AG09319 (cell line): ENCODE measurements at regions not wholly inside any gene's neighbourhood (a gene's known extent, or its start where the extent isn't known, plus 50 kb on each side); places are given as distances from the start of the nearest gene placed in this dataset.

Source experiments
- DNase-seq: peaks from one replicate; pipeline ENCODE4 v3.0.0-alpha.2; 2010; ENCODE audit warnings: low read depth; ENCODE audit errors: extremely low read depth
- TF ChIP-seq, protein P1 (sequence below): IDR thresholded peaks from 2 replicates; pipeline ENCODE4 v1.5.1; 2011; ENCODE audit warnings: low read depth, mild to moderate bottlenecking, inconsistent platforms, low read length, moderate library complexity

- TF ChIP-seq, protein P1, sequence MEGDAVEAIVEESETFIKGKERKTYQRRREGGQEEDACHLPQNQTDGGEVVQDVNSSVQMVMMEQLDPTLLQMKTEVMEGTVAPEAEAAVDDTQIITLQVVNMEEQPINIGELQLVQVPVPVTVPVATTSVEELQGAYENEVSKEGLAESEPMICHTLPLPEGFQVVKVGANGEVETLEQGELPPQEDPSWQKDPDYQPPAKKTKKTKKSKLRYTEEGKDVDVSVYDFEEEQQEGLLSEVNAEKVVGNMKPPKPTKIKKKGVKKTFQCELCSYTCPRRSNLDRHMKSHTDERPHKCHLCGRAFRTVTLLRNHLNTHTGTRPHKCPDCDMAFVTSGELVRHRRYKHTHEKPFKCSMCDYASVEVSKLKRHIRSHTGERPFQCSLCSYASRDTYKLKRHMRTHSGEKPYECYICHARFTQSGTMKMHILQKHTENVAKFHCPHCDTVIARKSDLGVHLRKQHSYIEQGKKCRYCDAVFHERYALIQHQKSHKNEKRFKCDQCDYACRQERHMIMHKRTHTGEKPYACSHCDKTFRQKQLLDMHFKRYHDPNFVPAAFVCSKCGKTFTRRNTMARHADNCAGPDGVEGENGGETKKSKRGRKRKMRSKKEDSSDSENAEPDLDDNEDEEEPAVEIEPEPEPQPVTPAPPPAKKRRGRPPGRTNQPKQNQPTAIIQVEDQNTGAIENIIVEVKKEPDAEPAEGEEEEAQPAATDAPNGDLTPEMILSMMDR: no peak
- no peak for DNase-seq
Observed at GRCh38 chr2:84084856-84085255, 374.2 kb downstream of the SUCLG1 start.

DNA sequence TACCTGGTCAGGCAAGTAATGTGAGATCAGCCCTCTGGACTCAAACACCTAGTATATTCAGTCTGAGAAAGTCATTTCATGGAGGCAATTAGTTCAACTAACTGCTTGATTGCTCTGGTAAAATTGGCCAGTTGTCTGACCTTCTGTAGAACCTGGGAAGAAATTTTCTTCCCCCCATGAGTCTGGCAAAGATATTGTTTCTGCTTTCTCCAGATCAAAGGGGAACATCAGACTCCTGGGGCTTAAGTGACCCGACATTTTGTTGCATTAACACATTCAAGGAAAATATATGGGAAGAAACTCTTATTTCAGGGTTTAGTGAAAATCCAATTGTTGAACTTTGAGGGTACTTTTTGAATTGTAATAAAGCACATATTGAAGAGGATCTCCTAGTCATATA lies 375.1 kb downstream of the SUCLG1 start:
- TF ChIP-seq, protein P1: no peak
- no peak for DNase-seq

DNA sequence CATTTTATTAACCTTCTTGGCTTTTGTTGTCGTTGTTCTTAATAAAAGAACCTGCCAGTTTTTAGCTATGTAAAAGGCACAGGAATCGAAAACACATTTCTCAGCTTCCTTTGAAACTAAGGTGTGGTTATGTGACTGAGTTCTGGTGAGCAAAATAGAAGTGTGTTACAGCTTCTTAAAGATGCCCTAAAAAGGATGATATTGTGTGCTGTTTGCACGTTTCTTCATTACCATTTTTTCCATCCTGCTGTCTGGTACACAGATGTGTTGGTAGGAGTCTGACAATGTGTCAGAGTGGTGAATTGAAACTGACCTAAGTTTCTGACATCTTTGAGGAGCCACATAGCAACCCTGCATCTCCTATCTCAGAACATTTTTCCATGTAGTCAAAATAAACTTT lies 380.6 kb downstream of the SUCLG1 start:
- TF ChIP-seq, protein P1: no peak
- no peak for DNase-seq

- no peak for DNase-seq
- TF ChIP-seq, protein P1: no peak
Observed at GRCh38 chr2:84077496-84077895, 381.6 kb downstream of the SUCLG1 start.

GRCh38 chr2:84071050-84071449 lies 388.0 kb downstream of the SUCLG1 start:
- DNase-seq: no peak
- TF ChIP-seq, protein P1: no peak

DNA sequence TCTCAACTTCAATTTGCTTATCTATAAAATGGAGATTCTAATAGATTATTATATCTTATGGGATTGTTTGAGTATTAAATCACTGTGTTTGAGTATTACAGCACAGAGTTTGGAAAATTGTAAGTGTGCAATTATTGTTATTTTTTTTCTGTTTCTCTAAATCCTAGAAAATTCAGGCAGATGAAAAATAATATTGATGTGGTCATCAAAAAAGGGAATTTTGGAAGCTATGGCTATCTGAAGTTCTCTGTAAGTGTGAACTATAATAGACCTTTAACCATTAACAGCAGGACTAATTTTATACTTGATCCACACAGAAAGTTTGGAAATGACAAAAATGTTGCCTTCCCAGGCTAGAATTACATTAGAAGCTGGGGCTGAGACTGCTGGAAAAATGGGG lies 393.2 kb downstream of the SUCLG1 start:
- no peak for DNase-seq
- TF ChIP-seq, protein P1: no peak

DNA sequence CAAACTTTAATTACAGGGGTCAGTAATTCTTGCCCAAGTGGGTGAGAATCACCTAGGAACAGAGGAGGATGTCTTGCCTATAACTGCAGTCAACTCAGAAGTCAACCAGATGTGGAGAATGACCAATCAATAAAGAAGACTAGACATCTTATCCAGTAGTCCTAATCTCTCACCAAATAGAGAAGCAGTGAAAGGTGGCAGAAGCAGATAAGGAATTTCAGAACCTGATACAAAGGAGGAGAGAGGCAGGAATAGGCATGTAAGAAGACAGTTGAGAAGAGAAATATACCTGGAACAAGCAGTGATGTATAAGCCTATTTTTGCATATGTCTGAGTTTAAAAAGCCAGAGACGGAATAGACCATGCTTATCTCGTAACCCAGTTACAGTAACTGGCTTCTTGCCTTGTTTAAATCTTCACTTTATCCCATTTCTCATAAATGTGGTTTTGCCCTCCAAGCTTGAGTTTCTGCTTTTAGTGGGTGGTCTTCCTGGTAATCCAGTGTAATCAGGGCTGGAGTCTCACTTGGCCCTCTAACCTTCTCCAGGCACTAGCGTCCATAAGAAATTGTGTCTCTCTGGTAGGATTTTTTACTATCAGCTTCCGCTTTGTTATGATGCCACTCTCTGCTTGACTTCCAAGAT lies 401.0 kb downstream of the SUCLG1 start:
- TF ChIP-seq, protein P1: no peak
- no peak for DNase-seq
